ENCODE measurements at regions not wholly inside any gene's neighbourhood (a gene's known extent, or its start where the extent isn't known, plus 50 kb on each side); places are given as distances from the start of the nearest gene placed in this dataset.

- TF ChIP-seq YY1 (IDR thresholded peaks at IDR 0.05; ENCODE audit: insufficient read depth, insufficient read length) (no peak), SUZ12 (IDR thresholded peaks at IDR 0.05; ENCODE audit: extremely low read depth, insufficient read depth, insufficient read length) (no peak), ZNF274 (IDR thresholded peaks at IDR 0.05; ENCODE audit: low read depth, low read length) (no peak)
These were observed 389.4 kb upstream of the RORB start for GRCh38 chr9:74107692-74108091.
